HCT116 (cell line): ENCODE measurements at regions not wholly inside any gene's neighbourhood (a gene's known extent, or its start where the extent isn't known, plus 50 kb on each side); places are given as distances from the start of the nearest gene placed in this dataset.

ENCODE experiments used
- ATAC-seq: fragments of 200-7000 bp; cut with Tn5 transposase; 2 replicates; pipeline ENCODE4 v1.9.1; 2020; ENCODE audit warnings: mild to moderate bottlenecking, moderate library complexity
- BruUV-seq: library from RNA; stranded (reverse); fragments of 400-500 nt; replicated peaks from 2 replicates; lab custom pipeline; 2021; lab: Mats Ljungman, UMichigan
- CTCF ChIA-PET: fragments of 300-600 bp; sonication (Branson Sonifier 250); formaldehyde crosslinking; loops from one replicate; lab custom pipeline; 2021; ENCODE audit warnings: antibody characterized with exemption; lab: Charles Lee
- POLR2A ChIA-PET: fragments of 300-600, 350-600 bp; sonication (Branson Sonifier 250); formaldehyde crosslinking; loops from one replicate; lab custom pipeline; 2021; ENCODE audit warnings: antibody characterized with exemption; lab: Charles Lee
- RAD21 ChIA-PET, 2 experiments: fragments of 300-600 bp; sonication (Branson Sonifier 250); formaldehyde crosslinking; loops; one replicate each; lab custom pipeline; 2023; ENCODE audit warnings: low total read pairs in 2 of 2; ENCODE audit not compliant: uncharacterized antibody in 2 of 2, unreplicated experiment in 2 of 2, low non-redundant PET in 1 of 2; lab: Charles Lee
- DNase-seq: peaks from one replicate; pipeline ENCODE4 v3.0.0-alpha.2; 2010; ENCODE audit warnings: low read depth, low spot score
- H2AFZ ChIP-seq: fragments of 200-600 bp; shearing (Covaris generic), sonication (generic); 2 replicates; pipeline ENCODE4 v1.6.1; 2017; ENCODE audit warnings: low read depth, mixed run types, mixed read lengths, antibody characterized with exemption, low read length; ENCODE audit not compliant: poor library complexity, severe bottlenecking
- H3K27ac ChIP-seq: 2 replicates; pipeline ENCODE4 v1.5.1; 2012; ENCODE audit warnings: low read depth, low read length
- H3K27me3 ChIP-seq: fragments of 200-600 bp; sonication (generic); 2 replicates; pipeline ENCODE4 v1.6.1; 2016; ENCODE audit warnings: mixed run types, low read length, mixed read lengths; ENCODE audit not compliant: insufficient read depth
- H3K36me3 ChIP-seq, 2 experiments: fragments of 200-500 bp in 1 of 2; fragments of 200-600 bp in 1 of 2; sonication (Bioruptor generic) in 1 of 2; sonication (generic) in 1 of 2; 2 replicates each; pipeline versions ENCODE4 v1.5.1 to v1.6.1; 2014 to 2016; ENCODE audit warnings: low read length in 2 of 2, inconsistent platforms in 1 of 2, mixed read lengths in 1 of 2, mixed run types in 1 of 2; ENCODE audit not compliant: insufficient read depth in 2 of 2, control insufficient read depth in 1 of 2
- H3K4me1 ChIP-seq, 2 experiments: fragments of 200-600 bp in 1 of 2; sonication (generic) in 1 of 2; 2 replicates each; pipeline versions ENCODE4 v1.5.1 to v1.6.1; 2012 to 2017; ENCODE audit warnings: low read length in 2 of 2, inconsistent platforms in 1 of 2, mild to moderate bottlenecking in 1 of 2, mixed read lengths in 1 of 2, mixed run types in 1 of 2, moderate library complexity in 1 of 2; ENCODE audit not compliant: insufficient read depth in 2 of 2, control insufficient read depth in 1 of 2
- H3K4me2 ChIP-seq: fragments of 200-600 bp; sonication (generic); 2 replicates; pipeline ENCODE4 v1.6.1; 2017; ENCODE audit warnings: mixed run types, low read length, mixed read lengths
- H3K4me3 ChIP-seq, 2 experiments: fragments of 200-600 bp in 1 of 2; sonication (generic) in 1 of 2; replicated peaks in 1 of 2; 2 replicates each; pipeline ENCODE4 v1.5.1; 2011 to 2016; ENCODE audit warnings: low read length in 2 of 2, control low read depth in 1 of 2, low read depth in 1 of 2, mild to moderate bottlenecking in 1 of 2, mixed read lengths in 1 of 2, mixed run types in 1 of 2
- H3K79me2 ChIP-seq: fragments of 200-600 bp; sonication (generic); 2 replicates; pipeline ENCODE4 v1.6.1; 2017; ENCODE audit warnings: mild to moderate bottlenecking, mixed run types, low read length, moderate library complexity, mixed read lengths; ENCODE audit not compliant: insufficient read depth
- H3K9ac ChIP-seq: fragments of 200-600 bp; sonication (generic); 2 replicates; pipeline ENCODE4 v1.6.1; 2016; ENCODE audit warnings: low read length, mixed read lengths
- H3K9me2 ChIP-seq: fragments of 200-600 bp; sonication (generic), shearing (Covaris generic); 2 replicates; pipeline ENCODE4 v1.6.1; 2017; ENCODE audit warnings: mixed run types, mild to moderate bottlenecking, moderate library complexity; ENCODE audit not compliant: insufficient read depth
- H3K9me3 ChIP-seq, 2 experiments: fragments of 200-500 bp in 1 of 2; fragments of 200-600 bp in 1 of 2; sonication (Bioruptor generic) in 1 of 2; sonication (generic) in 1 of 2; 2 replicates each; pipeline ENCODE4 v1.6.1; 2014 to 2017; ENCODE audit warnings: low read length in 2 of 2, mixed read lengths in 2 of 2, inconsistent platforms in 1 of 2, low read depth in 1 of 2, mild to moderate bottlenecking in 1 of 2, mixed run types in 1 of 2, moderate library complexity in 1 of 2; ENCODE audit not compliant: control insufficient read depth in 1 of 2, insufficient read depth in 1 of 2
- H4K20me1 ChIP-seq: fragments of 200-600 bp; sonication (generic), shearing (Covaris generic); 2 replicates; pipeline ENCODE4 v1.6.1; 2017; ENCODE audit warnings: mixed run types, mild to moderate bottlenecking, moderate library complexity; ENCODE audit not compliant: insufficient read depth
- CBX3 ChIP-seq: IDR thresholded peaks from 2 replicates; pipeline ENCODE4 v1.6.1; 2012; ENCODE audit warnings: low read depth
- CEBPB ChIP-seq: IDR thresholded peaks from 2 replicates; pipeline ENCODE4 v1.6.1; 2012; ENCODE audit warnings: low read depth
- EGR1 ChIP-seq: IDR thresholded peaks from 2 replicates; pipeline ENCODE4 v1.6.1; 2012; ENCODE audit warnings: low read depth
- ELF1 ChIP-seq: IDR thresholded peaks from 2 replicates; pipeline ENCODE4 v1.6.1; 2012; ENCODE audit warnings: low read depth, borderline replicate concordance
- EZH2 ChIP-seq: fragments of 200-600 bp; sonication (generic); IDR thresholded peaks from 2 replicates; pipeline ENCODE4 v1.6.1; 2017; ENCODE audit warnings: antibody characterized with exemption, mixed run types
- EZH2phosphoT487 ChIP-seq: fragments of 200-600 bp; IDR thresholded peaks from 2 replicates; pipeline ENCODE4 v1.6.1; 2018; ENCODE audit warnings: antibody characterized with exemption, borderline replicate concordance
- FOSL1 ChIP-seq: IDR thresholded peaks from 2 replicates; pipeline ENCODE4 v1.6.1; 2012; ENCODE audit warnings: low read depth
- JUND ChIP-seq: IDR thresholded peaks from 2 replicates; pipeline ENCODE4 v1.6.1; 2012
- POLR2AphosphoS5 ChIP-seq: IDR thresholded peaks from 2 replicates; pipeline ENCODE4 v1.6.1; 2011; ENCODE audit warnings: mild to moderate bottlenecking, low read depth, low read length, moderate library complexity
- RAD21 ChIP-seq: IDR thresholded peaks from 2 replicates; pipeline ENCODE4 v1.6.1; 2012; ENCODE audit warnings: low read depth, mild to moderate bottlenecking
- SIN3A ChIP-seq: IDR thresholded peaks from 2 replicates; pipeline ENCODE4 v1.6.1; 2012; ENCODE audit warnings: low read depth
- SP1 ChIP-seq: IDR thresholded peaks from 2 replicates; pipeline ENCODE4 v1.6.1; 2012; ENCODE audit warnings: low read depth
- TCF7L2 ChIP-seq: IDR thresholded peaks from 2 replicates; pipeline ENCODE4 v1.7.0; 2011; ENCODE audit warnings: borderline replicate concordance, inconsistent platforms; ENCODE audit not compliant: insufficient read depth, insufficient read length; ENCODE audit errors: extremely low read depth
- YY1 ChIP-seq: IDR thresholded peaks from 2 replicates; pipeline ENCODE4 v1.6.1; 2011; ENCODE audit warnings: low read length, low read depth, moderate library complexity, mild to moderate bottlenecking; ENCODE audit not compliant: insufficient replicate concordance; ENCODE audit errors: extremely low read depth
- ZNF274 ChIP-seq: fragments of 200-500 bp; sonication (Bioruptor generic); IDR thresholded peaks from 2 replicates; pipeline ENCODE4 v1.6.1; 2014; ENCODE audit warnings: mild to moderate bottlenecking, low read depth, low read length, inconsistent platforms
- intact Hi-C: fragments of 100-400 bp; cut with micrococcal nuclease; formaldehyde crosslinking; loops from 2 replicates; pipeline ENCODE4 v1.10.0; 2022
- TF ChIP-seq, protein P1 (sequence below): IDR thresholded peaks from 2 replicates; pipeline ENCODE4 v1.6.1; 2011; ENCODE audit warnings: mild to moderate bottlenecking, low read length, moderate library complexity; ENCODE audit not compliant: insufficient replicate concordance; ENCODE audit errors: extremely low read depth
- TF ChIP-seq, protein P2 (sequence below): IDR thresholded peaks from 2 replicates; pipeline ENCODE4 v1.6.1; 2012
- TF ChIP-seq, protein P3 (sequence below): IDR thresholded peaks from 2 replicates; pipeline ENCODE4 v1.6.1; 2012
- TF ChIP-seq, protein P4 (sequence below), 3 experiments: fragments of 200-600 bp in 1 of 3; sonication (generic) in 1 of 3; IDR thresholded peaks in 2 of 3; conservative IDR thresholded peaks in 1 of 3; 2 replicates each; pipeline ENCODE4 v1.5.1; 2012 to 2017; ENCODE audit warnings: low read depth in 2 of 3, low read length in 2 of 3, antibody characterized with exemption in 1 of 3, borderline replicate concordance in 1 of 3, control low read depth in 1 of 3, mild to moderate bottlenecking in 1 of 3, mixed read lengths in 1 of 3, mixed run types in 1 of 3, moderate library complexity in 1 of 3; ENCODE audit not compliant: insufficient read depth in 1 of 3
- TF ChIP-seq, protein P5 (sequence below): IDR thresholded peaks from 2 replicates; pipeline ENCODE4 v1.6.1; 2012; ENCODE audit warnings: low read depth

DNA sequence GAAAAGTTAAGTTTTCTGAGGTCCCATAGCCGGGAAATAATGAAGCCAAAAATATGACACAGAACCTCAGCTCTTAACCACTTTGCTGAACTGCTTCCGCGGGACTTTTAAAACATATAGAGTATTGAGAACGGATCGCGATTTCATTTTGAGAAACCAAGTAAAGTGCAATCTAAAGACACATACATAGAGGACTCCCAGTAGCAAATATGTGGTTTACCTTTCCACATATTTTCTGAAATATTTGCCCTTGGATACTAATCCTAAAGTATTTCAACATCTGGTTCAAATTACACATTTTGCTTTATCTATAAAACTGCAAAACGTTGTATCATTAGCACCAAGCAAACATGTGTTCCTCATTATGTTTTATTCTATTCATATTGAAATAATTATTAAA, 776.5 kb downstream of the ROBO2 start:
- H2AFZ ChIP-seq: no peak overlapping the region
- no peaks in the 10 kb centered on the region for H3K79me2 ChIP-seq
- ChIA-PET POLR2A (no interaction called here), RAD21 (no interaction called here), CTCF (no interaction called here)
- H3K9ac ChIP-seq: no peak overlapping the region
- H3K4me2 ChIP-seq: no peak overlapping the region
- H3K9me3 ChIP-seq: peaks cover 13 to 28% of the 10 kb centered on the region in 2 experiments; a peak in 2 of 4 replicates
- H3K9me2 ChIP-seq: no peaks in the 10 kb centered on the region
- no peaks in the 10 kb centered on the region for H3K4me1 ChIP-seq
- no peak overlapping the region for H3K27ac ChIP-seq
- H3K4me3 ChIP-seq: no peak overlapping the region
- TF ChIP-seq RAD21: no peak
- no peak for TF ChIP-seq CBX3
- TF ChIP-seq EZH2phosphoT487: no peak
- TF ChIP-seq JUND: no peak
- TF ChIP-seq SIN3A: no peak
- no peak for TF ChIP-seq SP1
- TF ChIP-seq CEBPB: no peak
- TF ChIP-seq, protein P1, sequence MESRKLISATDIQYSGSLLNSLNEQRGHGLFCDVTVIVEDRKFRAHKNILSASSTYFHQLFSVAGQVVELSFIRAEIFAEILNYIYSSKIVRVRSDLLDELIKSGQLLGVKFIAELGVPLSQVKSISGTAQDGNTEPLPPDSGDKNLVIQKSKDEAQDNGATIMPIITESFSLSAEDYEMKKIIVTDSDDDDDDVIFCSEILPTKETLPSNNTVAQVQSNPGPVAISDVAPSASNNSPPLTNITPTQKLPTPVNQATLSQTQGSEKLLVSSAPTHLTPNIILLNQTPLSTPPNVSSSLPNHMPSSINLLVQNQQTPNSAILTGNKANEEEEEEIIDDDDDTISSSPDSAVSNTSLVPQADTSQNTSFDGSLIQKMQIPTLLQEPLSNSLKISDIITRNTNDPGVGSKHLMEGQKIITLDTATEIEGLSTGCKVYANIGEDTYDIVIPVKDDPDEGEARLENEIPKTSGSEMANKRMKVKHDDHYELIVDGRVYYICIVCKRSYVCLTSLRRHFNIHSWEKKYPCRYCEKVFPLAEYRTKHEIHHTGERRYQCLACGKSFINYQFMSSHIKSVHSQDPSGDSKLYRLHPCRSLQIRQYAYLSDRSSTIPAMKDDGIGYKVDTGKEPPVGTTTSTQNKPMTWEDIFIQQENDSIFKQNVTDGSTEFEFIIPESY: no peak
- no peak for TF ChIP-seq FOSL1
- TF ChIP-seq, protein P2, sequence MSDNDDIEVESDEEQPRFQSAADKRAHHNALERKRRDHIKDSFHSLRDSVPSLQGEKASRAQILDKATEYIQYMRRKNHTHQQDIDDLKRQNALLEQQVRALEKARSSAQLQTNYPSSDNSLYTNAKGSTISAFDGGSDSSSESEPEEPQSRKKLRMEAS: no peak
- TF ChIP-seq TCF7L2: no peak
- TF ChIP-seq EZH2: no peak
- TF ChIP-seq, protein P3, sequence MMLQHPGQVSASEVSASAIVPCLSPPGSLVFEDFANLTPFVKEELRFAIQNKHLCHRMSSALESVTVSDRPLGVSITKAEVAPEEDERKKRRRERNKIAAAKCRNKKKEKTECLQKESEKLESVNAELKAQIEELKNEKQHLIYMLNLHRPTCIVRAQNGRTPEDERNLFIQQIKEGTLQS: no peak
- TF ChIP-seq, protein P4, sequence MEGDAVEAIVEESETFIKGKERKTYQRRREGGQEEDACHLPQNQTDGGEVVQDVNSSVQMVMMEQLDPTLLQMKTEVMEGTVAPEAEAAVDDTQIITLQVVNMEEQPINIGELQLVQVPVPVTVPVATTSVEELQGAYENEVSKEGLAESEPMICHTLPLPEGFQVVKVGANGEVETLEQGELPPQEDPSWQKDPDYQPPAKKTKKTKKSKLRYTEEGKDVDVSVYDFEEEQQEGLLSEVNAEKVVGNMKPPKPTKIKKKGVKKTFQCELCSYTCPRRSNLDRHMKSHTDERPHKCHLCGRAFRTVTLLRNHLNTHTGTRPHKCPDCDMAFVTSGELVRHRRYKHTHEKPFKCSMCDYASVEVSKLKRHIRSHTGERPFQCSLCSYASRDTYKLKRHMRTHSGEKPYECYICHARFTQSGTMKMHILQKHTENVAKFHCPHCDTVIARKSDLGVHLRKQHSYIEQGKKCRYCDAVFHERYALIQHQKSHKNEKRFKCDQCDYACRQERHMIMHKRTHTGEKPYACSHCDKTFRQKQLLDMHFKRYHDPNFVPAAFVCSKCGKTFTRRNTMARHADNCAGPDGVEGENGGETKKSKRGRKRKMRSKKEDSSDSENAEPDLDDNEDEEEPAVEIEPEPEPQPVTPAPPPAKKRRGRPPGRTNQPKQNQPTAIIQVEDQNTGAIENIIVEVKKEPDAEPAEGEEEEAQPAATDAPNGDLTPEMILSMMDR (IDR thresholded peaks at IDR 0.05 in 2 of 3, conservative IDR thresholded peaks at IDR 0.05 in 1 of 3; ENCODE audit: borderline replicate concordance in 1 of 3, insufficient read depth in 1 of 3, low read depth in 2 of 3, low read length in 2 of 3): no peak
- TF ChIP-seq EGR1: no peak
- TF ChIP-seq, protein P5, sequence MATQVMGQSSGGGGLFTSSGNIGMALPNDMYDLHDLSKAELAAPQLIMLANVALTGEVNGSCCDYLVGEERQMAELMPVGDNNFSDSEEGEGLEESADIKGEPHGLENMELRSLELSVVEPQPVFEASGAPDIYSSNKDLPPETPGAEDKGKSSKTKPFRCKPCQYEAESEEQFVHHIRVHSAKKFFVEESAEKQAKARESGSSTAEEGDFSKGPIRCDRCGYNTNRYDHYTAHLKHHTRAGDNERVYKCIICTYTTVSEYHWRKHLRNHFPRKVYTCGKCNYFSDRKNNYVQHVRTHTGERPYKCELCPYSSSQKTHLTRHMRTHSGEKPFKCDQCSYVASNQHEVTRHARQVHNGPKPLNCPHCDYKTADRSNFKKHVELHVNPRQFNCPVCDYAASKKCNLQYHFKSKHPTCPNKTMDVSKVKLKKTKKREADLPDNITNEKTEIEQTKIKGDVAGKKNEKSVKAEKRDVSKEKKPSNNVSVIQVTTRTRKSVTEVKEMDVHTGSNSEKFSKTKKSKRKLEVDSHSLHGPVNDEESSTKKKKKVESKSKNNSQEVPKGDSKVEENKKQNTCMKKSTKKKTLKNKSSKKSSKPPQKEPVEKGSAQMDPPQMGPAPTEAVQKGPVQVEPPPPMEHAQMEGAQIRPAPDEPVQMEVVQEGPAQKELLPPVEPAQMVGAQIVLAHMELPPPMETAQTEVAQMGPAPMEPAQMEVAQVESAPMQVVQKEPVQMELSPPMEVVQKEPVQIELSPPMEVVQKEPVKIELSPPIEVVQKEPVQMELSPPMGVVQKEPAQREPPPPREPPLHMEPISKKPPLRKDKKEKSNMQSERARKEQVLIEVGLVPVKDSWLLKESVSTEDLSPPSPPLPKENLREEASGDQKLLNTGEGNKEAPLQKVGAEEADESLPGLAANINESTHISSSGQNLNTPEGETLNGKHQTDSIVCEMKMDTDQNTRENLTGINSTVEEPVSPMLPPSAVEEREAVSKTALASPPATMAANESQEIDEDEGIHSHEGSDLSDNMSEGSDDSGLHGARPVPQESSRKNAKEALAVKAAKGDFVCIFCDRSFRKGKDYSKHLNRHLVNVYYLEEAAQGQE: no peak
- no peak for TF ChIP-seq POLR2AphosphoS5
- TF ChIP-seq ELF1: no peak
- TF ChIP-seq YY1: no peak
- no peak for TF ChIP-seq ZNF274
- no TSS peak for BruUV-seq
- intact Hi-C loops: no loop called here
- no peaks in the 10 kb centered on the region for H4K20me1 ChIP-seq
- no peaks in the 10 kb centered on the region for H3K36me3 ChIP-seq
- no peak for ATAC-seq
- no peaks in the 10 kb centered on the region for H3K27me3 ChIP-seq
- no peak for DNase-seq
